GM23338 (cell line): ENCODE measurements at regions not wholly inside any gene's neighbourhood (a gene's known extent, or its start where the extent isn't known, plus 50 kb on each side); places are given as distances from the start of the nearest gene placed in this dataset.

Experiments used
- EZH2phosphoT487 ChIP-seq: fragments of 200-600 bp; sonication (generic); IDR thresholded peaks from one replicate; pipeline ENCODE4 v1.8.1; 2018; ENCODE audit warnings: antibody characterized with exemption; ENCODE audit not compliant: unreplicated experiment
- POLR2AphosphoS5 ChIP-seq: IDR thresholded peaks from 2 replicates; pipeline ENCODE4 v1.6.1; 2016; ENCODE audit warnings: antibody characterized with exemption, low read depth
- TF ChIP-seq, protein P1 (sequence below), 2 experiments: fragments of 200-600 bp in 1 of 2; sonication (generic) in 1 of 2; conservative IDR thresholded peaks; 2 replicates each; pipeline versions ENCODE4 v1.5.1 to v1.6.1; 2016 to 2017; ENCODE audit warnings: antibody characterized with exemption in 2 of 2, low read depth in 2 of 2, mild to moderate bottlenecking in 2 of 2, moderate library complexity in 1 of 2

DNA sequence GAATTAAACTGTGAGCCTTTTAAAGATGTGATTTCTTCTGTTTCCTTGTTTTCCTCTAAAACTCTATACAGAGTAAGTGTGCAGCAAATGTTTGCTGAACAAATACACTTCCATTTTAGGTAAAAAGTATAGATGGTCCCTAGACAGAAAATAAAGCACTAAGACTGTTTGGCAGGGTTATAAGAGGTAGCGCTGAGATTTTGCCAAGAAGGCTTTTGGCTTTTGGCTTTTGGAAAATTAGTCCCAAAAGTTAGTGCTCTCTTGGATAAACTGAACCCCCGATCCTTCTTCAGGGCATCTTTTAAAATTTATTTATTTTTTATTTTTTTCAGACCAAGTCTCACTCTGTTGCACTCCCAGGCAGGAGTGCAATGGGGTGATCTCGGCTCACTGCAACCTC is 175.7 kb upstream of the NRP1 start:
- TF ChIP-seq POLR2AphosphoS5: no peak
- TF ChIP-seq, protein P1, sequence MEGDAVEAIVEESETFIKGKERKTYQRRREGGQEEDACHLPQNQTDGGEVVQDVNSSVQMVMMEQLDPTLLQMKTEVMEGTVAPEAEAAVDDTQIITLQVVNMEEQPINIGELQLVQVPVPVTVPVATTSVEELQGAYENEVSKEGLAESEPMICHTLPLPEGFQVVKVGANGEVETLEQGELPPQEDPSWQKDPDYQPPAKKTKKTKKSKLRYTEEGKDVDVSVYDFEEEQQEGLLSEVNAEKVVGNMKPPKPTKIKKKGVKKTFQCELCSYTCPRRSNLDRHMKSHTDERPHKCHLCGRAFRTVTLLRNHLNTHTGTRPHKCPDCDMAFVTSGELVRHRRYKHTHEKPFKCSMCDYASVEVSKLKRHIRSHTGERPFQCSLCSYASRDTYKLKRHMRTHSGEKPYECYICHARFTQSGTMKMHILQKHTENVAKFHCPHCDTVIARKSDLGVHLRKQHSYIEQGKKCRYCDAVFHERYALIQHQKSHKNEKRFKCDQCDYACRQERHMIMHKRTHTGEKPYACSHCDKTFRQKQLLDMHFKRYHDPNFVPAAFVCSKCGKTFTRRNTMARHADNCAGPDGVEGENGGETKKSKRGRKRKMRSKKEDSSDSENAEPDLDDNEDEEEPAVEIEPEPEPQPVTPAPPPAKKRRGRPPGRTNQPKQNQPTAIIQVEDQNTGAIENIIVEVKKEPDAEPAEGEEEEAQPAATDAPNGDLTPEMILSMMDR (conservative IDR thresholded peaks at IDR 0.05; ENCODE audit: low read depth in 2 of 2): no peak
- no peak for TF ChIP-seq EZH2phosphoT487
